ENCODE measurements at regions not wholly inside any gene's neighbourhood (a gene's known extent, or its start where the extent isn't known, plus 50 kb on each side); places are given as distances from the start of the nearest gene placed in this dataset.
"Not testable (repeated sequence)": the region's sequence is repeated elsewhere in the genome, so short reads cannot be mapped to it uniquely, and the experiment has no call there.

DNA sequence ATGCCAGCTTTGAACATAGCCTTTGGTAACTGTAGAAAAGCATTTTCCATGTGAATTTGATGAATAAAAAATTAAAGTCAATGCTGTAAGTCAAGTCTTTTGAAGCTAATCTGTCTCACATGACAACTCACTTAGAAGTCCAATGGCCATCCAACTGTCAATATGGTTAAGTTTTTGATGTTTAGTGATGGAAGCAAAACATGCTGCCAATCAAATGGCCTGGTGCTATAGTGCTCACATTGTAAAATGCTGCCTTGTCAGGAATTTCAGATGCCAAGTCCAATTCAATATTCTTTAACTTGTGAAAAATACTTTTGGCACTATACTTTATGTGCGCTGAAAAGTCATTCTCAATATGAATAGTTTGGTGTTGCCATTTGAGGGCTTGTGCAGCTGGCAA, 1361.8 kb upstream of the ALCAM start:
- DNase-seq (ENCODE audit: low spot score), result no peak

DNA sequence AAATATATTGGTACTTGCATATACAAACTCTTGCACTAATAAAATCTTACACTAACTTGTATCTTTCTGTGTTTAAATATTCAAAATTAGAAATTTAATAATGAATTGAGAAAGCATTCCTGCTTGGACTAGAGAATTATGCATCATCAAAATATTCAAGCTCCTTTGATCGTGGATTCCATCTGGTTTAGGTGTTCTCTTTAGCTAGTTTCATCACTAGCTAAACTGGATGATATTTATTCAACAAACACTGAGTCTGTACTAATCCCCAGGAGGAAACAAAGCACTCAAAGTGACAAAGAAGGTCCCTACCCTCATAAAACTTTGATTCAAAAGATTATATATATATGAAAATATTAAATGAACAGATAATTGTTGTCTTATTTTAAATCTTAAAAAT, 1360.9 kb upstream of the ALCAM start:
- no peak for DNase-seq (ENCODE audit: low spot score)

DNA sequence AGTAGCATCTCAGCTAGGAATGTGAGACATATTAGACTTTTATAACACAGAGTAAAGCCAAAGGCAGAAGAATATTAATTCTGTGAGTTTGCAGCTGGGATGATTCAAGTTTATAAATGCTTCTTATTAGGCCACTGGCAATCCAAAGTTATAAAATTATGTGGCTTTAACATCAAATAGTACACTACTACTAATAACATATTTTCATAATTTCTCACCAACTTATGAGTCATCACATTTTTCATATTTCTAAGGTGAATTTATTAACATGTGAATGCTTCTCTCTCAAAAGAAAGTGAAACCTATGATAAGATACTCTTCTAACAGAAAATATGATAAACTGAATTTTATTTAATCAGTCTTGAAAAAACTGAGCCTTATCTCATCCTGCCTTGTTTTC, 1348.2 kb upstream of the ALCAM start:
- no peak for DNase-seq (ENCODE audit: low spot score)

DNA sequence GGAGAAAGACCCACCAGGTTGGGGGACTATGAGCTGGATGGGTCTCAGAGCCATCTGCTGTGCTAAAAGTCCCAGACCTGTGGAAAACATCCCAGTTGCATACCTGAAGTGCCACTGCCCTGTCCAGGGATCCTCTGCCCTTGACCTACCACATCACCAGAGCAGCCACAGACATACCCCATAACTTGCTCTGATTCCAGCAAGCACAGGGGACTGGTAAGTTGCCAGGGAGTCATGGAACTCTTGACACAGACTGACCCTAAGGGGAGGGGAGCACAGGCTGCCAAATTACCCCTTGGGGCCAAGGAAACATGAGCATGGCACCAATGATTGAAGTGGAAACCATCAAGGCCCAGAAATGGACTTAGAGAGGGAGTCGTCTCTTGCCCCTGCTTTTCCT, 1335.1 kb upstream of the ALCAM start:
- no peak for DNase-seq (ENCODE audit: low spot score)

DNA sequence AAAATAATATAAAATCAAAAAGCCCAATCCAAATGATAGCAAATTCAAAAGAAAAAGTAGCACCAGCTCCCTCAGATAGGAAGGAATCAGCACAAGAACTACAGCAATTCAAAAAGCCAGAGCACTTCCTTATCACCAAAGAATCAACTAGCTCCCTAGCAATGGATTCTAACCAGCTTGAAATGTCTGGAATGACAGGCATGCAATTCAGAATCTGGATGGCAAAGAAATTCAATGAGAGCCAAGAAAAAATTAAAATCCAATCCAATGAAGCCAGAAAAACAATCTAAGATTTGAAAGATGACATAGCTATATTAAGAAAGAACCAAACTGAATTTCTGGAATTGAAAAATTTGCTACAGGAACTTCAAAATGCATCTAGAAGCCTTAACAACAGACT, 1334.4 kb upstream of the ALCAM start:
- no peak for DNase-seq (ENCODE audit: low spot score)

DNA sequence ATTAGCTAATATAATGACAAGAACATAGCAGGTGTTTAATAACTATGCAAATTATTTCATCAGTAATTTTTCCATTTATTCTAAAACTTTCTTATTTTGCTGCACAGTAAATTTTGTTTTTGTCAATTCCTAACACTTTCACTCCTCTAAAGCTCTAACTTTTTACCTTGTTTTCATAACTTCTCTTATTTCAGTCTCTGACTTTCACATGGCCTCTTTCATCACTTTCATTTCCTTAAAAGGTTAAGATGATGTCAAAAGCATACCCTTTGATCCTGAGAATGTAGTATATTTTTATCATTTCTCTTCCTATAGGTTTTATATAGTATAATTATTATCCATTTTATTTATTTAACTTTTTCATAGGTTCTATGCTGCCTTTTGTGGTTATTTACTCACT, 1325.8 kb upstream of the ALCAM start:
- DNase-seq (ENCODE audit: low spot score), result no peak

DNA sequence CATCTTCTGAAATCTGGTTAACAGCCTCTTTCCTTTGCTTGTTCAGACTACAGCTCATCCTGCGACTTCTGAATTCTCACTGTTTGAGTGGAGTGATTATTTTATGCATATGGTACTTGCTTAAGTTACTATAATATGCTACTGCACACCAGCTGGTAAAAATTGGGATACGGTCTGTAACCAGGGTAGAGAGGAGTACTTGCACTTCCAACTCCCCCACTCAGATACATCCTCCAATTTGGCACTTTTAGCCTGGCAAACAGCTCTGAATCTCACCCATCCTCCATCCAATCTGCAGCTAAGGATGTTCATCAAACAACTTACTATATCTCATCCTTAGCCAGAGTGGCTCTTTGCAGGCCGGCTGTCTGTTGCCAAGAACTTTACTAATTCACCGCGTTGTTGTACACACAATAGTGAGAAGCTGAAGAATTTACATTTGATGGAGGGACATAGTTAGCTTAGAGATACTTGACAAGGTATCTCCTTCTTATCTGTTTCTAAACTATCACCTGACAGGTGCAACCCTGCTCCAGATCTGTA, 1323.6 kb upstream of the ALCAM start:
- not testable (repeated sequence) for DNase-seq (ENCODE audit: low spot score)

DNA sequence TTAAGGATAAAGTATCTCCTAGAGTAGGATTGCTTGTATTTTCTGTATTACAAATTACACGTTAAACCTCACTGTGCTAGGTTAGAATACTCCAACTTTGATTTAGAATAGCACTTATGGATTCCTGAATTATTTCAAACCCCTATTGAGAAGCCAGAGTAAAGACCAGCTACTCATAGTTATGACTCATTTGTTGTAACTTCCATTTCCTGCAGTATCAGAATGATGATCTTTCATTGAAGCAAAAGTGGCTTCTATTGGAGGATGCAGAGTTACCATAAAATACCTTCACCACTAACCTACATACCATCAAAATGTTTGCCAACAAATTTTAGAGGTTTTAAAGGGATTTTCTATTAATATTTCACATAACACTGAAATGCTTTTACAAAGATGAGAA, 1322.7 kb upstream of the ALCAM start:
- no peak for DNase-seq (ENCODE audit: low spot score)

DNA sequence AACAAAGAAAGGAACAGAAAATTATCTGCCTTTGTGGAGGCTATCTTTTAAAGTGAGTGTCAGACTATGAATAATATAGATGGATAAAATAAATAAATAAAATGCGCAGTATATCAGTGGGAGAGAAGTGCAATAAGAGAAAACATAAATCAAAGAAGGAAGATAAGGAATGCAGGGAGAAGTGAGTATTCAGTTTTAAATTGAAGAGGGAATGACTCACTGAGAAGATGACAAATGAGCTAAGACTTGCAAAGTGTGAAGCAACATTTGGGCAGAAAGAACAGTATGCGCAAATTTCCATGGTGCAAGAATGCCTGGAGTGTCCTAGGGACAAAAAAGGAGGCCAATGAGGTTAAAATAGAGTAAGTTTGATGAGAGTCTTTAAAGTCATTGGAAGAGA, 1300.1 kb upstream of the ALCAM start:
- no peak for DNase-seq (ENCODE audit: low spot score)

DNA sequence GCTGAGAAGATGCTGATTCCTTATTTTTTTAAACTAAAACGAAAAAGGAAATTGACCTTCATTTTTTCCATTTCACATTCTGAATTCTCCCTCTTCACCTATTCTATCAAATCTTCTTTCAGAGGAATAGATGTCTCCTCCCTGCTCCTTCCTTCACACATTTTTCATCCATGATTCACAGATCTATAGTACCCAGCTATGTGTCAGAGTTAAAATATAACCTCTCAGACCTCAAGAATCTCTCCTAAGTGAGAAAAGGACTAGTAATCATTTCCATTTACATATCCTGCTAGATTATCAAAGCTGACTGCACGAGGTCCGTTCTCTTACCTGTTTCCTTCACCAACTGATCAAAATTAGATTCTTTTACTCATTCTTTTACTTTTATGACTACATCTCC, 1297.6 kb upstream of the ALCAM start:
- no peak for DNase-seq (ENCODE audit: low spot score)

DNA sequence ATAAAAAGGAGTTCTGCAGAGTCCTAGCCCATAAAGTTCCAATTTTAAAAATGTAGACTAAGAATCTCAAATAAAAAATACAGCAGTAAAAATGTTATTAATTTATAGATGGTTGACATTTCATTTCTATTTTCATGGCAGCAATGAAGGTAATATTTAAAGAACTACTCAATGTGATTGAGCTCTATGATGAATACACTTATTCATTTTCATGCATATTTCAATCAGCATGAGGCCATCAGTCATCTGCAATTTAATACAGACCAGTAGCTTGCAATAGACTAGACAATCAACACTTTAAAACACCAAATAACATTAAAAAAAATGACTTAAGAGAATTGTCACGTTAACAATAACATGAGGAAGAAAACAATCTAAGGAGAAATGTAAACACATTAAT, 1295.8 kb upstream of the ALCAM start:
- no peak for DNase-seq (ENCODE audit: low spot score)

DNA sequence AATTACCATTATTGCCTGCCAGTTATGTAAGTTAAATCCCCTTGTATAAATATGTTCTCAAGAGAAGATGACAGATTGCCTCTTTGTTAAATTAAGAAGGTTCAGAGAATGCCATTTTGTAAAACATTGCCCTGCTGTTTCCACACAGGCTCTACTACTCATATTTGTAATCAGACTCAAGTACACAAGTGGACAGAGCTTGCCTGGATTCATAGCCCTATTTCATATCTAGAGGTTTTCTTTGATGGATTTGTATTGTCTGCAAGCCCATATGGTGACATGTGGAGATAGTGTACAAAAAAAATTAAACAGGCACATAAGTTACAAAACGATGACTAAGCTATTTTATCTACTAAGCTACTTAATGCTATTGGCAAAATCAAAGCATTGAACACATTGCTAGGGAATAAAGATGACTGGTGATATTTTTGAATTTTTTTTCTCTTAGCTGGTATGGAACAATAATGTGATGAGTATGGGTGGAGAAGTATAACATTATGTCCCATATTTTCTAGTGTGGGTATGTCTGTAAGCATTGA, 1286.6 kb upstream of the ALCAM start:
- DNase-seq (ENCODE audit: low spot score), result no peak

DNA sequence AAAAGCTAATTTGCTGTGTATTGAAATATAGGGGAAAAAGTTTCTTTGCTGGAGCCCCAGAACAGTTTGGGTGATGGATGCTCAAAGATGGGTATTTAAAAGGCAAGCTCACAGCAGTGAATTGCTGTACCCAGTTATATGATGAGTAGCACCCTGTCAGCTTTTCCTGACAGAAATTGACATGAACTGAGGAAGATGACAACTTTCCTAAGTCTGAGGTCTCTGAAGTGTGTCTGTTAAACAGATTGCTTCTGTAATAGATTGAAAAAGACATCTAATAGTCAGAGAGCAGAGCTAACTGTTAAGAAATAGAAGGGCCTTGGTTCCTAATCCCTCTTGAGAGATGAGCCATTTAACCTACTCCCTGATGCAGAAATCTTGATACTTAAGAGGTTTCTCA, 1278.0 kb upstream of the ALCAM start:
- no peak for DNase-seq (ENCODE audit: low spot score)

DNA sequence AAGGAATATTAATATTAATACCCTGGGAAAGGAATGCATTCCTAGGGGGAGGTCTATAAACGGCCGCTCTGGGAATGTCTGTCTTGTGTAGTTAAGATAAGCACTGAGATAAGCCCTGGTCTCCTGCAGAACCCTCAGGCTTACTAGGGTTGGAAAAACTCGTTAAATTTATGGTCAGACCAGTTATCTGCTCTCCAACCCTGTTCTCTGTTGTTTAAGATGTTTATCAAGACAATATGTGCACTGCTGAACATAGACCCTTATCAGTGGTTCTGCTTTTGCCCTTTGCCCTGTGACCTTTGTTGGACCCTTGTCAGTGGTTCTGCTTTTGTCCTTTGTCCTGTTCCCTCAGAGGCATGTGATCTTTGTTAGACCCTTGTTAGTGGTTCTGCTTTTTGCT, 1276.7 kb upstream of the ALCAM start:
- not testable (repeated sequence) for DNase-seq (ENCODE audit: low spot score)

DNA sequence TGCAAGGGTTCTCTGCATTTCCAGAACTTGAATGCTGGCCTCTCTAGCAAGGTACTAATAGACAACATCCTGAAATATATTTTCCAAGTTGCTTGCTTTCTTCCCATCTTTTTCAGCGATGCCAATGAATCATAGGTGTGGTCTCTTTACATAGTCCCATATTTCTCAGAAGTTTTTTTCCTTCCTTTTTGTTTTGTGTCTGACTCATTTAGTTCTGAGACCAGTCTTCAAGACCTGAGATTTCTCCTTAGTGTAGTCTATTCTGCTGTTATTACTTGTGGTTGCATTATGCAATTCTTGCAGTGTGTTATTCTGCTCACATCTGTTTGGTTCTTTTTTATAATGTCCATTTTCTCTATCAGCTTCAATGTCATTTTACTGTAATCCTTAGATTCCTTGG, 1265.0 kb upstream of the ALCAM start:
- no peak for DNase-seq (ENCODE audit: low spot score)

DNA sequence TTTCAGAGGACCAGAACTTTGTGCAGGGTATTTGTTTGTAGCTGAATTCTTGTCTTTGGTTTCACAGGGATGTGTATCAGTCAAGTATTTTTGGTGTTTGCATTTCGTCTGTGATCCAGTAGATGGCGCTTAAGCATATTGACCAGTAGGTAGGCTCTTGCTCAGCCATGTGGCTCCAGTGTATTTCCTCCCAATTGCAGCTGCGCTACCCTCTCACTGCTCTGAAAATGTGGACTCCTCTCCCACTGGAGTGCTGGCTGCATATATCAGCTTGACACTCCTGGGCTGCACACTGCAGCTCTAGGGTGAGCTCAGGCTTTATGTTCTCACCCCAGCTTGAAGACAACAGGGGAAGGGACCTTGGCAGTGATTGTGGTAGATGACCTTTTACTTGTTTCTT, 1264.3 kb upstream of the ALCAM start:
- peak; percentile 57 for DNase-seq (ENCODE audit: low spot score)

DNA sequence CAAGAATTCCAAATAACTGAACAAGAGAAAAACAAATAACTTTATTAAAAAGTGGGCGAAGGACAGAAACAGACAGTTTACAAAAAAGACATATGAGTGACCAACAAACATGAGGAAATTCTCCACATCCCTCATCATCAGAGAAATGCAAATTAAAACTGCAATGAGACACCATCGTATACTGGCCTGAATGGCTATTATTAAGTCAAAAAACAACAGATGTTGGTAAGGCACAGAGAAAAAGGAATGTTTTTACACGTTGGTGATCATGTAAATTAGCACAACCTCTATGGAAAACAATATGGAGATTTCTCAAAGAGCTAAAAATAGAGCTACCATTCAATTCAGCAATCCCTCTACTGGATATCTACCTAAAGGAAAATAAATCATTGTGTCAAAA, 1260.4 kb upstream of the ALCAM start:
- DNase-seq (ENCODE audit: low spot score), result no peak

DNA sequence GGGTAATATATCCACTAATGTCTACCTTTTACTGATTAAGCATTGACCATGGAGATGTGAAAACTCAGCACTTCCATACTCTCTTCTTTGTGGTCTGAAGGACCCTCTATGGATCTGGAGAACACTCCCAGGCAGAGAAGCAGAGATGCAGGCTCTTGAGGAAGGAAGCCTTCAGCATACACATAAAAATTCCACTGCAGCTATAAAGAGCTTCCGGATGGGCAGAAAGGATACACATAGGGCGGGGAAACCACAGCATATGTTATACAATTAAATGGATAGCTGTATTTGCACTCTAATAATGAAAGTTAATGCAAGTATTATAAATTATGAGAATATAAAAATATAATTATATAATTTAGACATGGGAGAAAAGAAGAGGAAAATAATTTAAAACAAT, 1258.2 kb upstream of the ALCAM start:
- DNase-seq (ENCODE audit: low spot score), result no peak

DNA sequence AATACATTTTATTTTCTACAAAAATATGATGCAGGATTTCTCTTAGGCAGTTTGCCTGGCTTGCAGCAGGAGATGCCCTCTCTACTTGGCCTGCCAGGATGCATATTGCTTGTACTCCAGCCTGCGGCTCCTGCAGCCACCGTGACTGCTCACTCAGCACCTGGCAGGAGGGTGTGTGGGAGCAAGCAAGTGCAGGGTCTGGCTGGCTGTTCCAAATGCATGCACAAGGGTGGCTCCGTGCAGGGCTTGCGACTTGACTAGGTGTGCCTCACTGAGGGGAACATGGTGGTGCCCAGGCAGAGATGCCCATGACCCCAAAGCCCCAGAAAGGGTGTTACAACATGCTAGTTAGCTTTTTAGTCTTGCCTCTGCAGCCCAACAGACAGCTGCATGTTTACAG, 1240.2 kb upstream of the ALCAM start:
- DNase-seq (ENCODE audit: low spot score), result no peak

DNA sequence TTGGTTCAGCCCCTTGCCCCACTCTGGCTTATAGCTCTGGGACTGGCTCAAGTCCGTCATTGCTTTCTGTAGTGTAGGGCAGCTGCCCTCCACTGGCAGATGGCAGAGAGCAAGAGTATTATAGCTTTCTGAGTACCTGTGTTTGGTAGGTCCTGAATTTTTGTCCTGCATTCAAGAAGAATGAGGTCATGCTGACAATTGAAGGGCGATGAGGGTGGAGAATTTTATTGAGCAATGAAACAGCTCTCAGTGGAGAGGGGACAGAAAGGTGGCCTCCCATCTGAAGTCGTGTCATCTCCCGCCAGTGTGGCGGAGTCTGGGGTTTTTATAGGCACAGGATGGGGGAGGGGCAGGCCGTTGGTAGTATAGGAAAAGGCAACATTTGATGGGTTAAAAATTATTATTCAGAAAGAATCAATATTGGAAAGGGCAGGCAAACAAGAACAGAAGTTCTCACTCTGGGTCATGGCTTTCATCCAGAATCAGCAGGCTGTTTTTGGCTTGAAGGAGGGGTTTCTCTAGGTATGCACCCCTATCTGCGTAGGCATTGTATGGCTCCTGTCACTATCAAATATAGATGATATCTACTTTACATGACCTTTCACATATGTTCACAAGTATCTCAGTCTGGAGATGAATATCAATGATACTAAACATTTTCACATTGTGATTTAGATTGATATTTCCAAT, 1239.7 kb upstream of the ALCAM start:
- DNase-seq (ENCODE audit: low spot score), result no peak

DNA sequence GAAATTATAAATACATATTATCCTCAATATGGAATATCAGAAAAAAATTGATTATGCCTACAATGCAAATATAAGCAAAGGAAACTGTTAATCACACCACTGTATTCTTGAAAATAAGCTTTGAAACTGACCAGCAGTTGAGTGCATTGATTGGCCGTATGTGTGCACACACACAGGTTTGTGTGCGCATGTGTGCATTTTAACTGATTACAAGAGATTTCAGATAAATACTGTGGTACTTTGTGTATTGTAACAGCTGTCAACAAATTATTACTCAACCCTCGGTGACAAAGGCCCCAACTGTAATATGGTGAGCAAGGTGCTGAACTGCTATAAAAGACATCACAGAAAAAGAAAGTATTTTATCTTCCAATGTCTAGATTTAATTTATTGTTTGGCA, 1238.9 kb upstream of the ALCAM start:
- DNase-seq (ENCODE audit: low spot score), result no peak

DNA sequence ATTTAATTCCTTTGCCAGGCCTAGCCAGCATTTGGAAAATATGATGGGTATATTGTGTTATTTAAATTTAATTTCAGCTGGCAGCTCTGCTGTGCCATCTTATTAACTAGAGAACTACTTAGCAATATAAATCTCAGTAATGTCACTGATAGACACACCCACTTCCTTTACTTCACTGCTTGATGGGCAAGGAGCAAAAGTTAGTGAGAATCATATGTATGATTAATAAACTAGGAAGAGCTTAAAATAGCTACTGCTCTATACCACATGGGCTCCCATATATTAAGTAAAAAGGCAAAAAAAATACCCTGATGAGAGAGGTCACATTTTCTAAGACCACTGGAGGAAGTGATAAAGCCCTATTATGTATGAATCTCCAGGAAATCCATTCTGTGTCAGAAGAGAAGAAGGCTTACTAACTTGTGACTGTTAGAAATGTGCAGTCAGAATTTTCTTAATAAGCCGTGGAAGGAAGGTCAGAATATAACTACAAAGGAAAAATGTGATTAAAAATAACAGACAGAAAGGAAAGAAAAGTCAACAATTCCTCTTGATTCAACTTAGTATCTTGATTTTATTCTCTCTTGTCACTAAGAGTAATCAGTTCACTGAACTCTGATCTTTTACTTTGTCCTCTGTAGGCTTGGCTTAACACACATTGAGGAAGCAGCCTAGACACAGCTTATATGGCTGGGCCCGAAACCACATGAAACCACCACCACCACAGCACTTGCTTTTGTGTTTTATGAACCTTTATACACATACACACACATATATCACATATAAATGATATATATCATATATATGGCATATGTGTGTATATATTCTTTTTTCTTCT, 1233.9 kb upstream of the ALCAM start:
- DNase-seq (ENCODE audit: low spot score), result no peak

DNA sequence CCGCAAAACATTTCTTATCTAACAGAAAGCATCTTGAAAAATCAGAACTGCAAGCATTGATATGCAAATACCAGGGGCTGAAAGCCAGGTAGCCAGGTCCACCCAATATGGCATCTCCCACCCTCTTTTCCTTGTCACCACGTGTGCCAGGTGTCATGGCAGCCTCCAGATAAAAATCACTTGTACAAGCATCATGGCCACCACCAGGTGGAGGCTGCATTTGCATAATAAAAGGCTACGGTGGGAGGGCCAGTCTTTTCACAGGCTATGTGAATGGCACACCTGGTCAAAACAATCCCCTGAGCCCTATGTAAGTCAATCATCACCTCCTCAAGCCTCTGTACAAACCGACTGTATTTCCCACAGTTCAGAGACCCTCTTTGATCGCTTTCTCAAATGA, 1233.1 kb upstream of the ALCAM start:
- DNase-seq (ENCODE audit: low spot score), result no peak

All from ecto neural progenitor cell (in vitro differentiated cells).